ENCODE measurements at regions not wholly inside any gene's neighbourhood (a gene's known extent, or its start where the extent isn't known, plus 50 kb on each side); places are given as distances from the start of the nearest gene placed in this dataset.

- Histone ChIP-seq H3K27me3 (ENCODE audit: insufficient read depth, low read length, poor library complexity) (no peaks in the 10 kb centered on the region), H3K18ac (ENCODE audit: low read length) (no peak overlapping the region), H3K4me2 (ENCODE audit: low read length) (no peak overlapping the region), H3K23ac (ENCODE audit: low read length) (no peak overlapping the region), H2AK5ac (ENCODE audit: low read length) (no peak overlapping the region), H3K9ac (ENCODE audit: low read length) (no peak overlapping the region), H2BK5ac (ENCODE audit: low read length) (no peak overlapping the region), H3K79me2 (ENCODE audit: control insufficient read depth, insufficient read depth, low read length) (no peaks in the 10 kb centered on the region), H3K4me3 (ENCODE audit: low read length) (no peak overlapping the region), H2BK15ac (replicated peaks; ENCODE audit: low read depth) (no peak overlapping the region), H3K36me3 (ENCODE audit: control insufficient read depth, insufficient read depth, low read length) (no peaks in the 10 kb centered on the region), H3K56ac (ENCODE audit: low read length) (no peak overlapping the region), H3K79me1 (ENCODE audit: low read length) (no peaks in the 10 kb centered on the region), H4K8ac (ENCODE audit: low read depth, low read length) (no peak overlapping the region), H3K4me1 (ENCODE audit: control insufficient read depth, low read depth, low read length) (no peaks in the 10 kb centered on the region), H2BK120ac (ENCODE audit: low read depth, low read length) (no peak overlapping the region), H3K4ac (ENCODE audit: low read depth, low read length) (no peak overlapping the region), H4K5ac (ENCODE audit: low read length) (no peak overlapping the region), H3K27ac (ENCODE audit: low read depth, low read length) (no peak overlapping the region)
- DNase-seq: no peak
- WGBS (ENCODE audit: extremely low coverage, insufficient coverage, low lambda C conversion rate): no CpG with 5 or more reads among the region's 1 CpG
Observed at GRCh38 chr13:74562381-74562780, 428.2 kb upstream of the KLF12 start.

- H2BK5ac ChIP-seq (ENCODE audit: low read length): no peak overlapping the region
- H3K27me3 ChIP-seq (ENCODE audit: insufficient read depth, low read length, poor library complexity): no peaks in the 10 kb centered on the region
- H3K56ac ChIP-seq (ENCODE audit: low read length): no peak overlapping the region
- no peak overlapping the region for H3K4me2 ChIP-seq (ENCODE audit: low read length)
- no peak overlapping the region for H3K18ac ChIP-seq (ENCODE audit: low read length)
- H3K79me1 ChIP-seq (ENCODE audit: low read length): no peaks in the 10 kb centered on the region
- no peak overlapping the region for H3K4ac ChIP-seq (ENCODE audit: low read depth, low read length)
- H4K5ac ChIP-seq (ENCODE audit: low read length): no peak overlapping the region
- H3K4me1 ChIP-seq (ENCODE audit: control insufficient read depth, low read depth, low read length): no peaks in the 10 kb centered on the region
- H3K23ac ChIP-seq (ENCODE audit: low read length): no peak overlapping the region
- no peak overlapping the region for H3K4me3 ChIP-seq (ENCODE audit: low read length)
- H3K27ac ChIP-seq (ENCODE audit: low read depth, low read length): no peak overlapping the region
- H3K36me3 ChIP-seq (ENCODE audit: control insufficient read depth, insufficient read depth, low read length): no peaks in the 10 kb centered on the region
- no peak overlapping the region for H4K8ac ChIP-seq (ENCODE audit: low read depth, low read length)
- no peak for DNase-seq
- H2BK120ac ChIP-seq (ENCODE audit: low read depth, low read length): no peak overlapping the region
- no peak overlapping the region for H2AK5ac ChIP-seq (ENCODE audit: low read length)
- no peak overlapping the region for H3K9ac ChIP-seq (ENCODE audit: low read length)
- no peaks in the 10 kb centered on the region for H3K79me2 ChIP-seq (ENCODE audit: control insufficient read depth, insufficient read depth, low read length)
- H2BK15ac ChIP-seq (replicated peaks; ENCODE audit: low read depth): no peak overlapping the region
Observed at GRCh38 chr13:74561155-74561554, 427.0 kb upstream of the KLF12 start.

- no peak for DNase-seq
- Histone ChIP-seq H2BK120ac (ENCODE audit: low read depth, low read length) (no peak overlapping the region), H3K27ac (ENCODE audit: low read depth, low read length) (no peak overlapping the region), H3K27me3 (ENCODE audit: insufficient read depth, low read length, poor library complexity) (no peaks in the 10 kb centered on the region), H3K4me3 (ENCODE audit: low read length) (no peak overlapping the region), H3K4ac (ENCODE audit: low read depth, low read length) (no peak overlapping the region), H3K18ac (ENCODE audit: low read length) (no peak overlapping the region), H3K4me1 (ENCODE audit: control insufficient read depth, low read depth, low read length) (no peaks in the 10 kb centered on the region), H4K8ac (ENCODE audit: low read depth, low read length) (no peak overlapping the region), H3K36me3 (ENCODE audit: control insufficient read depth, insufficient read depth, low read length) (no peaks in the 10 kb centered on the region), H4K5ac (ENCODE audit: low read length) (no peak overlapping the region), H3K79me1 (ENCODE audit: low read length) (no peaks in the 10 kb centered on the region), H2BK15ac (replicated peaks; ENCODE audit: low read depth) (no peak overlapping the region), H3K79me2 (ENCODE audit: control insufficient read depth, insufficient read depth, low read length) (no peaks in the 10 kb centered on the region), H3K23ac (ENCODE audit: low read length) (no peak overlapping the region), H2AK5ac (ENCODE audit: low read length) (no peak overlapping the region), H3K56ac (ENCODE audit: low read length) (no peak overlapping the region), H3K4me2 (ENCODE audit: low read length) (no peak overlapping the region), H3K9ac (ENCODE audit: low read length) (no peak overlapping the region), H2BK5ac (ENCODE audit: low read length) (no peak overlapping the region)
- no CpG with 5 or more reads among the region's 4 CpGs for WGBS (ENCODE audit: extremely low coverage, insufficient coverage, low lambda C conversion rate)
Observed at GRCh38 chr13:74560325-74560724, 426.1 kb upstream of the KLF12 start.

- no peak for DNase-seq
- H3K56ac ChIP-seq (ENCODE audit: low read length): no peak overlapping the region
- no peak overlapping the region for H2BK120ac ChIP-seq (ENCODE audit: low read depth, low read length)
- H3K4me1 ChIP-seq (ENCODE audit: control insufficient read depth, low read depth, low read length): no peaks in the 10 kb centered on the region
- no peak overlapping the region for H3K4me2 ChIP-seq (ENCODE audit: low read length)
- H3K23ac ChIP-seq (ENCODE audit: low read length): no peak overlapping the region
- no peak overlapping the region for H3K4me3 ChIP-seq (ENCODE audit: low read length)
- no peak overlapping the region for H3K18ac ChIP-seq (ENCODE audit: low read length)
- H3K27ac ChIP-seq (ENCODE audit: low read depth, low read length): no peak overlapping the region
- H3K79me1 ChIP-seq (ENCODE audit: low read length): no peaks in the 10 kb centered on the region
- H3K27me3 ChIP-seq (ENCODE audit: insufficient read depth, low read length, poor library complexity): no peaks in the 10 kb centered on the region
- H2AK5ac ChIP-seq (ENCODE audit: low read length): no peak overlapping the region
- H3K9ac ChIP-seq (ENCODE audit: low read length): no peak overlapping the region
- H2BK5ac ChIP-seq (ENCODE audit: low read length): no peak overlapping the region
- no peak overlapping the region for H3K4ac ChIP-seq (ENCODE audit: low read depth, low read length)
- no peaks in the 10 kb centered on the region for H3K36me3 ChIP-seq (ENCODE audit: control insufficient read depth, insufficient read depth, low read length)
- no peaks in the 10 kb centered on the region for H3K79me2 ChIP-seq (ENCODE audit: control insufficient read depth, insufficient read depth, low read length)
- H4K8ac ChIP-seq (ENCODE audit: low read depth, low read length): no peak overlapping the region
- WGBS (ENCODE audit: extremely low coverage, insufficient coverage, low lambda C conversion rate): no CpG with 5 or more reads among the region's 1 CpG
- no peak overlapping the region for H2BK15ac ChIP-seq (replicated peaks; ENCODE audit: low read depth)
- no peak overlapping the region for H4K5ac ChIP-seq (ENCODE audit: low read length)
Observed at GRCh38 chr13:74557870-74558269, 423.7 kb upstream of the KLF12 start.

- H3K4ac ChIP-seq (ENCODE audit: low read depth, low read length): no peak overlapping the region
- H3K4me3 ChIP-seq (ENCODE audit: low read length): no peak overlapping the region
- H3K4me2 ChIP-seq (ENCODE audit: low read length): no peak overlapping the region
- no peak overlapping the region for H2AK5ac ChIP-seq (ENCODE audit: low read length)
- no peak overlapping the region for H2BK15ac ChIP-seq (replicated peaks; ENCODE audit: low read depth)
- no peak overlapping the region for H2BK5ac ChIP-seq (ENCODE audit: low read length)
- no peak for DNase-seq
- H2BK120ac ChIP-seq (ENCODE audit: low read depth, low read length): no peak overlapping the region
- H3K36me3 ChIP-seq (ENCODE audit: control insufficient read depth, insufficient read depth, low read length): no peaks in the 10 kb centered on the region
- no peak overlapping the region for H3K27ac ChIP-seq (ENCODE audit: low read depth, low read length)
- H3K79me1 ChIP-seq (ENCODE audit: low read length): no peaks in the 10 kb centered on the region
- H3K79me2 ChIP-seq (ENCODE audit: control insufficient read depth, insufficient read depth, low read length): no peaks in the 10 kb centered on the region
- WGBS (ENCODE audit: extremely low coverage, insufficient coverage, low lambda C conversion rate): no CpG with 5 or more reads among the region's 9 CpGs
- no peaks in the 10 kb centered on the region for H3K27me3 ChIP-seq (ENCODE audit: insufficient read depth, low read length, poor library complexity)
- H3K9ac ChIP-seq (ENCODE audit: low read length): no peak overlapping the region
- no peak overlapping the region for H4K8ac ChIP-seq (ENCODE audit: low read depth, low read length)
- no peak overlapping the region for H3K56ac ChIP-seq (ENCODE audit: low read length)
- H3K4me1 ChIP-seq (ENCODE audit: control insufficient read depth, low read depth, low read length): no peaks in the 10 kb centered on the region
- no peak overlapping the region for H4K5ac ChIP-seq (ENCODE audit: low read length)
- no peak overlapping the region for H3K23ac ChIP-seq (ENCODE audit: low read length)
- no peak overlapping the region for H3K18ac ChIP-seq (ENCODE audit: low read length)
Observed at GRCh38 chr13:74555651-74556420, 421.6 kb upstream of the KLF12 start.

GRCh38 chr13:74555276-74555625 lies 421.0 kb upstream of the KLF12 start:
- H3K9ac ChIP-seq (ENCODE audit: low read length): no peak overlapping the region
- H2BK120ac ChIP-seq (ENCODE audit: low read depth, low read length): no peak overlapping the region
- H3K79me1 ChIP-seq (ENCODE audit: low read length): no peaks in the 10 kb centered on the region
- H3K56ac ChIP-seq (ENCODE audit: low read length): no peak overlapping the region
- H2BK5ac ChIP-seq (ENCODE audit: low read length): no peak overlapping the region
- H3K36me3 ChIP-seq (ENCODE audit: control insufficient read depth, insufficient read depth, low read length): no peaks in the 10 kb centered on the region
- no peak overlapping the region for H4K8ac ChIP-seq (ENCODE audit: low read depth, low read length)
- H3K23ac ChIP-seq (ENCODE audit: low read length): no peak overlapping the region
- H2BK15ac ChIP-seq (replicated peaks; ENCODE audit: low read depth): no peak overlapping the region
- H3K4me1 ChIP-seq (ENCODE audit: control insufficient read depth, low read depth, low read length): no peaks in the 10 kb centered on the region
- no peak overlapping the region for H3K4ac ChIP-seq (ENCODE audit: low read depth, low read length)
- no peak overlapping the region for H3K4me2 ChIP-seq (ENCODE audit: low read length)
- no peaks in the 10 kb centered on the region for H3K27me3 ChIP-seq (ENCODE audit: insufficient read depth, low read length, poor library complexity)
- WGBS (ENCODE audit: extremely low coverage, insufficient coverage, low lambda C conversion rate): no CpG with 5 or more reads among the region's 3 CpGs
- no peak overlapping the region for H3K27ac ChIP-seq (ENCODE audit: low read depth, low read length)
- no peak overlapping the region for H3K18ac ChIP-seq (ENCODE audit: low read length)
- no peak overlapping the region for H2AK5ac ChIP-seq (ENCODE audit: low read length)
- H4K5ac ChIP-seq (ENCODE audit: low read length): no peak overlapping the region
- no peak for DNase-seq
- H3K79me2 ChIP-seq (ENCODE audit: control insufficient read depth, insufficient read depth, low read length): no peaks in the 10 kb centered on the region
- no peak overlapping the region for H3K4me3 ChIP-seq (ENCODE audit: low read length)
